Islet of Langerhans (tissue), 1 donor: ENCODE measurements at regions not wholly inside any gene's neighbourhood (a gene's known extent, or its start where the extent isn't known, plus 50 kb on each side); places are given as distances from the start of the nearest gene placed in this dataset.
"Not testable (repeated sequence)": the region's sequence is repeated elsewhere in the genome, so short reads cannot be mapped to it uniquely, and the experiment has no call there.

Experiments
- FAIRE-seq: peaks from one replicate; lab custom pipeline; 2011; peaks lifted over from hg19 to GRCh38; lab: Jason Lieb, UNC

- FAIRE-seq = no peak
These were observed 335.9 kb downstream of the AEBP2 start for GRCh38 chr12:19775241-19775640.

GRCh38 chr12:19775976-19776375 lies 336.7 kb downstream of the AEBP2 start:
- not testable (repeated sequence) for FAIRE-seq

- FAIRE-seq = no peak
These were observed 338.9 kb downstream of the AEBP2 start for GRCh38 chr12:19778172-19778571.

- no peak for FAIRE-seq
These were observed 339.5 kb downstream of the AEBP2 start for GRCh38 chr12:19778797-19779196.

GRCh38 chr12:19779395-19780056 lies 340.2 kb downstream of the AEBP2 start:
- FAIRE-seq = no peak

GRCh38 chr12:19780460-19780859 lies 341.2 kb downstream of the AEBP2 start:
- FAIRE-seq = no peak

- FAIRE-seq = no peak
These were observed 344.5 kb downstream of the AEBP2 start for GRCh38 chr12:19783547-19784444.

- no peak for FAIRE-seq
These were observed 352.7 kb downstream of the AEBP2 start for GRCh38 chr12:19792028-19792427.

- FAIRE-seq = no peak
These were observed 354.8 kb downstream of the AEBP2 start for GRCh38 chr12:19794116-19794515.

- no peak for FAIRE-seq
These were observed 359.9 kb downstream of the AEBP2 start for GRCh38 chr12:19799216-19799615.

- FAIRE-seq = no peak
These were observed 360.8 kb downstream of the AEBP2 start for GRCh38 chr12:19799895-19800602.

GRCh38 chr12:19800884-19801283 lies 361.6 kb downstream of the AEBP2 start:
- no peak for FAIRE-seq

GRCh38 chr12:19801941-19802340 lies 362.6 kb downstream of the AEBP2 start:
- no peak for FAIRE-seq

GRCh38 chr12:19802915-19803314 lies 363.6 kb downstream of the AEBP2 start:
- FAIRE-seq = no peak

GRCh38 chr12:19804737-19805136 lies 365.4 kb downstream of the AEBP2 start:
- FAIRE-seq = no peak

- FAIRE-seq = no peak
These were observed 369.1 kb downstream of the AEBP2 start for GRCh38 chr12:19808371-19808770.

- no peak for FAIRE-seq
These were observed 370.9 kb downstream of the AEBP2 start for GRCh38 chr12:19810213-19810612.

- FAIRE-seq = no peak
These were observed 372.6 kb downstream of the AEBP2 start for GRCh38 chr12:19811922-19812321.

- FAIRE-seq = no peak
These were observed 379.9 kb downstream of the AEBP2 start for GRCh38 chr12:19819231-19819630.

GRCh38 chr12:19822476-19822875 lies 383.2 kb downstream of the AEBP2 start:
- no peak for FAIRE-seq

GRCh38 chr12:19823326-19823725 lies 384.0 kb downstream of the AEBP2 start:
- not testable (repeated sequence) for FAIRE-seq

- FAIRE-seq = no peak
These were observed 387.8 kb downstream of the AEBP2 start for GRCh38 chr12:19826980-19827550.
